B cell (primary cell): ENCODE measurements at regions not wholly inside any gene's neighbourhood (a gene's known extent, or its start where the extent isn't known, plus 50 kb on each side); places are given as distances from the start of the nearest gene placed in this dataset.

ENCODE experiments used
- EZH2 ChIP-seq: IDR thresholded peaks from 2 replicates; pipeline ENCODE4 v1.6.1; 2012; ENCODE audit warnings: borderline replicate concordance, low read depth, mild to moderate bottlenecking, moderate library complexity, low read length; ENCODE audit not compliant: insufficient read depth, poor library complexity, severe bottlenecking
- TF ChIP-seq, protein P1 (sequence below): fragments of 200-600 bp; IDR thresholded peaks from one replicate; pipeline ENCODE4 v1.8.0; 2022; ENCODE audit warnings: antibody characterized with exemption, mild to moderate bottlenecking

DNA sequence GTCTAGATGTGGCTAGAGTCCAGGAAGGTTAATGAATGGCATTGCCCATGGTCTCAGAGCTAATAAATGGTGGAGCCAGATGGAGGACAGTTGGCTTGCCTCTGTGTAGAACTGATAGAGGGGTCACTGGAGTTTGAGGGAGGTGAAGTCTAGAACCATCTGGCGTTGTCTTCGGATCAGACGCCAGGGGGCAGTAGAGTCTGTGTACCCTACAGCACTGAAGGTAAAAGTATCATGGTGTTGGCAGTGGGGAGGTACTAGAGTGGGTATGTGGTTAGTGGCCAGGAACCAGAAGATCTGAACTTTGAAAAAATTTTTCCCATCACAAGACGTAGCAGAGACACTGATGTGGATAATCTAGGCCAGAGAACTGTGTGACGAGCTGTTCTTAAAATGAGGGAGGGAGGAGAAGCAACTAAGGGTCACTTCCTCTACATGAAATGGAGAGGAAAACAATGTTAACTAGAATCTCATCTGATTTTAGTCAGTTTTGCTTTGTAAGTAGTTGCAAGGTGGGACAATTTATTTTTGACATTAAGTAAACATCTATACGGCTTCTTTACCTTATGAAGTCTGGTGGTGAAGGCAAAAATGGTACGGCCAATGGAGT lies 227.9 kb upstream of the PRSS58 start:
- TF ChIP-seq, protein P1, sequence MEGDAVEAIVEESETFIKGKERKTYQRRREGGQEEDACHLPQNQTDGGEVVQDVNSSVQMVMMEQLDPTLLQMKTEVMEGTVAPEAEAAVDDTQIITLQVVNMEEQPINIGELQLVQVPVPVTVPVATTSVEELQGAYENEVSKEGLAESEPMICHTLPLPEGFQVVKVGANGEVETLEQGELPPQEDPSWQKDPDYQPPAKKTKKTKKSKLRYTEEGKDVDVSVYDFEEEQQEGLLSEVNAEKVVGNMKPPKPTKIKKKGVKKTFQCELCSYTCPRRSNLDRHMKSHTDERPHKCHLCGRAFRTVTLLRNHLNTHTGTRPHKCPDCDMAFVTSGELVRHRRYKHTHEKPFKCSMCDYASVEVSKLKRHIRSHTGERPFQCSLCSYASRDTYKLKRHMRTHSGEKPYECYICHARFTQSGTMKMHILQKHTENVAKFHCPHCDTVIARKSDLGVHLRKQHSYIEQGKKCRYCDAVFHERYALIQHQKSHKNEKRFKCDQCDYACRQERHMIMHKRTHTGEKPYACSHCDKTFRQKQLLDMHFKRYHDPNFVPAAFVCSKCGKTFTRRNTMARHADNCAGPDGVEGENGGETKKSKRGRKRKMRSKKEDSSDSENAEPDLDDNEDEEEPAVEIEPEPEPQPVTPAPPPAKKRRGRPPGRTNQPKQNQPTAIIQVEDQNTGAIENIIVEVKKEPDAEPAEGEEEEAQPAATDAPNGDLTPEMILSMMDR: peak; percentile 17
- TF ChIP-seq EZH2: no peak
